ENCODE measurements at regions not wholly inside any gene's neighbourhood (a gene's known extent, or its start where the extent isn't known, plus 50 kb on each side); places are given as distances from the start of the nearest gene placed in this dataset.

- TF ChIP-seq EZH2 (IDR thresholded peaks at IDR 0.05; ENCODE audit: low read depth, unreplicated experiment) (no peak), POLR2AphosphoS5 (IDR thresholded peaks at IDR 0.05; ENCODE audit: low read depth) (no peak), EZH2phosphoT487 (IDR thresholded peaks at IDR 0.05; ENCODE audit: unreplicated experiment) (no peak), CTCF (conservative IDR thresholded peaks at IDR 0.05; ENCODE audit: low read depth in 2 of 2) (peak; percentile 53 to 58), REST (IDR thresholded peaks at IDR 0.05; ENCODE audit: unreplicated experiment) (no peak), JUNB (IDR thresholded peaks at IDR 0.05; ENCODE audit: unreplicated experiment) (no peak), ZNF462 (CRISPR knock-in tag; IDR thresholded peaks at IDR 0.05) (no peak), STAT1 (IDR thresholded peaks at IDR 0.05; ENCODE audit: unreplicated experiment) (no peak), ZNF331 (CRISPR knock-in tag; IDR thresholded peaks at IDR 0.05; ENCODE audit: low read depth) (no peak), ZNF114 (CRISPR knock-in tag; IDR thresholded peaks at IDR 0.05) (no peak)
Observed at GRCh38 chr1:74935446-74935845, 198.7 kb upstream of the LHX8 start.
